NB4 (cell line): ENCODE measurements at regions not wholly inside any gene's neighbourhood (a gene's known extent, or its start where the extent isn't known, plus 50 kb on each side); places are given as distances from the start of the nearest gene placed in this dataset.

ENCODE experiments used
- CTCF ChIP-seq: IDR thresholded peaks from one replicate; pipeline ENCODE4 v1.5.1; 2012; ENCODE audit warnings: low read depth, low read length
- MAX ChIP-seq: IDR thresholded peaks from 2 replicates; pipeline ENCODE4 v1.6.1; 2011; ENCODE audit warnings: low read depth, low read length
- MYC ChIP-seq: IDR thresholded peaks from 2 replicates; pipeline ENCODE4 v1.6.1; 2011; ENCODE audit warnings: low read depth, low read length
- POLR2A ChIP-seq: IDR thresholded peaks from 2 replicates; pipeline ENCODE4 v1.6.1; 2011; ENCODE audit warnings: mild to moderate bottlenecking; ENCODE audit not compliant: insufficient read length; ENCODE audit errors: extremely low read depth

DNA sequence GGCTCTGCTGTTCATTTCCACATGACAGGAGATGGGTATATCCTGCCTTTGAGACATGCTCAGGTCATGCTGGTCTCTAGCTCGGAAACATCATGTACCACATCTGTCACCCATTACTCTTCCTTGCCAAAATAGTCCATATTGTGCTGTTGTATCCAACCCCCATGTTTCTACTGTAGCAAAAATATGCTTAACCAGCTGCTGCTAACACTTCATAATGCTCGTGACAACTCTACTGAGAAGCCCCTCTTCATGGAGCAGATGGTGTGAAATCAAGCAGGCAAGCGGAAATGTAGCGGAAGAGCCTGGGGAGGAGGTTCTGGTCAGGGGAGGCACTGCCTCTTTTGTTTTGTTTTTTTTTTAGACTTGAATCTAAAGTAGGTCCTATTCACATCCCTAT lies 82.9 kb downstream of the NPY start:
- TF ChIP-seq MAX (no peak), CTCF (no peak), POLR2A (no peak), MYC (no peak)
